ENCODE measurements at regions not wholly inside any gene's neighbourhood (a gene's known extent, or its start where the extent isn't known, plus 50 kb on each side); places are given as distances from the start of the nearest gene placed in this dataset.

- FAIRE-seq (no peak), DNase-seq (ENCODE audit: low spot score) (no peak)
These were observed 255.2 kb upstream of the NAV3 start for GRCh38 chr12:77575376-77575919.

- no peak for FAIRE-seq
- DNase-seq (ENCODE audit: low spot score), result no peak
These were observed 258.3 kb upstream of the NAV3 start for GRCh38 chr12:77572371-77572770.

GRCh38 chr12:77571768-77572167 lies 258.9 kb upstream of the NAV3 start:
- FAIRE-seq (no peak), DNase-seq (ENCODE audit: low spot score) (no peak)

GRCh38 chr12:77571127-77571526 lies 259.6 kb upstream of the NAV3 start:
- FAIRE-seq, result no peak
- no peak for DNase-seq (ENCODE audit: low spot score)

- DNase-seq (ENCODE audit: low spot score) (no peak), FAIRE-seq (no peak)
These were observed 260.8 kb upstream of the NAV3 start for GRCh38 chr12:77569876-77570275.

GRCh38 chr12:77560714-77561113 lies 270.0 kb upstream of the NAV3 start:
- no peak for FAIRE-seq

GRCh38 chr12:77559400-77560074 lies 271.2 kb upstream of the NAV3 start:
- DNase-seq (ENCODE audit: low spot score) (no peak), FAIRE-seq (no peak)

More at GRCh38 chr12:77560714-77561113, 270.0 kb upstream of the NAV3 start:
- DNase-seq (ENCODE audit: low spot score), result no peak

GRCh38 chr12:77555074-77555473 lies 275.6 kb upstream of the NAV3 start:
- FAIRE-seq, result no peak
- no peak for DNase-seq (ENCODE audit: low spot score)

- FAIRE-seq, result no peak
- no peak for DNase-seq (ENCODE audit: low spot score)
These were observed 276.6 kb upstream of the NAV3 start for GRCh38 chr12:77553976-77554619.

- DNase-seq (ENCODE audit: low spot score), result no peak
- FAIRE-seq, result no peak
These were observed 281.1 kb upstream of the NAV3 start for GRCh38 chr12:77549383-77550128.

- no peak for DNase-seq (ENCODE audit: low spot score)
- no peak for FAIRE-seq
These were observed 281.9 kb upstream of the NAV3 start for GRCh38 chr12:77548797-77549196.

- no peak for FAIRE-seq
- DNase-seq (ENCODE audit: low spot score), result no peak
These were observed 290.6 kb upstream of the NAV3 start for GRCh38 chr12:77540097-77540496.

GRCh38 chr12:77537663-77538062 lies 293.0 kb upstream of the NAV3 start:
- no peak for DNase-seq (ENCODE audit: low spot score)
- no peak for FAIRE-seq

- FAIRE-seq (no peak), DNase-seq (ENCODE audit: low spot score) (no peak)
These were observed 295.0 kb upstream of the NAV3 start for GRCh38 chr12:77535734-77536133.

- DNase-seq (ENCODE audit: low spot score) (no peak), FAIRE-seq (no peak)
These were observed 298.8 kb upstream of the NAV3 start for GRCh38 chr12:77531912-77532311.

- FAIRE-seq (no peak), DNase-seq (ENCODE audit: low spot score) (no peak)
These were observed 308.4 kb upstream of the NAV3 start for GRCh38 chr12:77522247-77522646.

GRCh38 chr12:77521508-77522115 lies 309.1 kb upstream of the NAV3 start:
- DNase-seq (ENCODE audit: low spot score) (no peak), FAIRE-seq (no peak)

GRCh38 chr12:77514511-77514910 lies 316.2 kb upstream of the NAV3 start:
- FAIRE-seq, result no peak
- no peak for DNase-seq (ENCODE audit: low spot score)

GRCh38 chr12:77510985-77511384 lies 319.7 kb upstream of the NAV3 start:
- FAIRE-seq (no peak), DNase-seq (ENCODE audit: low spot score) (no peak)

GRCh38 chr12:77504466-77504865 lies 326.2 kb upstream of the NAV3 start:
- DNase-seq (ENCODE audit: low spot score), result no peak
- FAIRE-seq, result no peak

GRCh38 chr12:77500089-77500488 lies 330.6 kb upstream of the NAV3 start:
- DNase-seq (ENCODE audit: low spot score) (no peak), FAIRE-seq (no peak)

- FAIRE-seq (no peak), DNase-seq (ENCODE audit: low spot score) (no peak)
These were observed 333.0 kb upstream of the NAV3 start for GRCh38 chr12:77497647-77498046.
